DND-41 (cell line): ENCODE measurements at regions not wholly inside any gene's neighbourhood (a gene's known extent, or its start where the extent isn't known, plus 50 kb on each side); places are given as distances from the start of the nearest gene placed in this dataset.

Source experiments
- CTCF ChIP-seq: IDR thresholded peaks from 2 replicates; pipeline ENCODE4 v1.5.1; 2012; ENCODE audit warnings: borderline replicate concordance, low read length, moderate library complexity, mild to moderate bottlenecking; ENCODE audit not compliant: poor library complexity, severe bottlenecking; ENCODE audit errors: extremely low read depth
- EZH2 ChIP-seq: IDR thresholded peaks from 3 replicates; pipeline ENCODE4 v1.6.1; 2012; ENCODE audit warnings: borderline replicate concordance, low read depth, mild to moderate bottlenecking, moderate library complexity, low read length, inconsistent platforms; ENCODE audit not compliant: severe bottlenecking

- TF ChIP-seq CTCF (no peak), EZH2 (no peak)
Observed at GRCh38 chr1:82219841-82220240, 419.1 kb downstream of the ADGRL2 start.
